OCI-LY1 (cell line): ENCODE measurements at regions not wholly inside any gene's neighbourhood (a gene's known extent, or its start where the extent isn't known, plus 50 kb on each side); places are given as distances from the start of the nearest gene placed in this dataset.

Source experiments
- CTCF ChIP-seq: fragments of 200-600 bp; sonication (generic), shearing (Covaris generic); IDR thresholded peaks from 2 replicates; pipeline ENCODE4 v1.5.1; 2017; ENCODE audit warnings: mild to moderate bottlenecking, antibody characterized with exemption, low read length, moderate library complexity, mixed read lengths
- EZH2 ChIP-seq: fragments of 200-600 bp; sonication (generic), shearing (Covaris generic); IDR thresholded peaks from 2 replicates; pipeline ENCODE4 v1.8.0; 2017; ENCODE audit warnings: borderline replicate concordance, mixed run types, mild to moderate bottlenecking, antibody characterized with exemption, low read length, moderate library complexity, mixed read lengths

GRCh38 chr7:67752227-67752626, 755.6 kb downstream of the TYW1 start:
- TF ChIP-seq CTCF (no peak), EZH2 (no peak)
